ENCODE measurements at regions not wholly inside any gene's neighbourhood (a gene's known extent, or its start where the extent isn't known, plus 50 kb on each side); places are given as distances from the start of the nearest gene placed in this dataset.

GRCh38 chr13:103931885-103932284, 865.7 kb upstream of the SLC10A2 start:
- TF ChIP-seq, protein P1, sequence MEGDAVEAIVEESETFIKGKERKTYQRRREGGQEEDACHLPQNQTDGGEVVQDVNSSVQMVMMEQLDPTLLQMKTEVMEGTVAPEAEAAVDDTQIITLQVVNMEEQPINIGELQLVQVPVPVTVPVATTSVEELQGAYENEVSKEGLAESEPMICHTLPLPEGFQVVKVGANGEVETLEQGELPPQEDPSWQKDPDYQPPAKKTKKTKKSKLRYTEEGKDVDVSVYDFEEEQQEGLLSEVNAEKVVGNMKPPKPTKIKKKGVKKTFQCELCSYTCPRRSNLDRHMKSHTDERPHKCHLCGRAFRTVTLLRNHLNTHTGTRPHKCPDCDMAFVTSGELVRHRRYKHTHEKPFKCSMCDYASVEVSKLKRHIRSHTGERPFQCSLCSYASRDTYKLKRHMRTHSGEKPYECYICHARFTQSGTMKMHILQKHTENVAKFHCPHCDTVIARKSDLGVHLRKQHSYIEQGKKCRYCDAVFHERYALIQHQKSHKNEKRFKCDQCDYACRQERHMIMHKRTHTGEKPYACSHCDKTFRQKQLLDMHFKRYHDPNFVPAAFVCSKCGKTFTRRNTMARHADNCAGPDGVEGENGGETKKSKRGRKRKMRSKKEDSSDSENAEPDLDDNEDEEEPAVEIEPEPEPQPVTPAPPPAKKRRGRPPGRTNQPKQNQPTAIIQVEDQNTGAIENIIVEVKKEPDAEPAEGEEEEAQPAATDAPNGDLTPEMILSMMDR (IDR thresholded peaks at IDR 0.05; ENCODE audit: borderline replicate concordance, extremely low read depth, low read length, poor library complexity, severe bottlenecking): no peak
- TF ChIP-seq EZH2 (IDR thresholded peaks at IDR 0.05; ENCODE audit: borderline replicate concordance, low read depth, low read length, severe bottlenecking): no peak
